HG03097 (cell line): ENCODE measurements at regions not wholly inside any gene's neighbourhood (a gene's known extent, or its start where the extent isn't known, plus 50 kb on each side); places are given as distances from the start of the nearest gene placed in this dataset.
A peak's percentile ranks its signal among the peaks of the same experiment; 100 is the strongest.
"Not testable (repeated sequence)": the region's sequence is repeated elsewhere in the genome, so short reads cannot be mapped to it uniquely, and the experiment has no call there.

Experiments used
- ATAC-seq: cut with Tn5 transposase; IDR thresholded peaks from one replicate; pipeline ENCODE4 v1.9.1; 2021; ENCODE audit not compliant: unreplicated experiment, low FRiP score

- no peak for ATAC-seq
Measured at GRCh38 chrX:118251271-118251670, 94.6 kb upstream of the WDR44 start.

GRCh38 chrX:118252967-118253366 is 92.9 kb upstream of the WDR44 start:
- ATAC-seq, result no peak

GRCh38 chrX:118254611-118255010 is 91.3 kb upstream of the WDR44 start:
- ATAC-seq, result peak; percentile 65

GRCh38 chrX:118255921-118256320 is 90.0 kb upstream of the WDR44 start:
- no peak for ATAC-seq

GRCh38 chrX:118257781-118258180 is 88.1 kb upstream of the WDR44 start:
- no peak for ATAC-seq

GRCh38 chrX:118259213-118259612 is 86.7 kb upstream of the WDR44 start:
- no peak for ATAC-seq

- no peak for ATAC-seq
Measured at GRCh38 chrX:118261151-118261550, 84.8 kb upstream of the WDR44 start.

GRCh38 chrX:118271775-118272174 is 74.1 kb upstream of the WDR44 start:
- no peak for ATAC-seq

- no peak for ATAC-seq
Measured at GRCh38 chrX:118272242-118272641, 73.7 kb upstream of the WDR44 start.

GRCh38 chrX:118286066-118286762 is 59.7 kb upstream of the WDR44 start:
- no peak for ATAC-seq

- not testable (repeated sequence) for ATAC-seq
Measured at GRCh38 chrX:118295818-118296217, 50.1 kb upstream of the WDR44 start.
